ENCODE measurements at regions not wholly inside any gene's neighbourhood (a gene's known extent, or its start where the extent isn't known, plus 50 kb on each side); places are given as distances from the start of the nearest gene placed in this dataset.

DNA sequence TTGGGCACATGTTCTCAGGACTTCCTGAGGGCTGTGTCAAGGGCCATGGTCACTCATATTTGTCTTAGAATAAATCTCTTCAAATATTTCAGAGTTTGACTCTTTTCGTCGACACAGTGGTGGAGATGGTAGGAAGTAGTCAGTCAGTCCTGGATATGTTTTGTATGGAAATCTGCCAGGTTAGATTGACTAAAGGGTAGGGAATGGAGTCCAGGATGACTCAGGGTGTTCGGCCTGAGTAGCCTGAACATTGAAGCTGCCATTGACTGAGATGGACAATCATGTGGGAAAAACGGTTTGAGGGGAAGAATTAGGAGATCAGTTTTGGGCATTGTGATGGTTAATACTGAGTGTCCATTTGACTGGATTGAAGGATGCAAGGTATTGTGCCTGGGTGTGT lies 177.1 kb upstream of the CENPE start:
- H3K4me1 ChIP-seq: no peaks in the 10 kb centered on the region
- TF ChIP-seq, protein P1, sequence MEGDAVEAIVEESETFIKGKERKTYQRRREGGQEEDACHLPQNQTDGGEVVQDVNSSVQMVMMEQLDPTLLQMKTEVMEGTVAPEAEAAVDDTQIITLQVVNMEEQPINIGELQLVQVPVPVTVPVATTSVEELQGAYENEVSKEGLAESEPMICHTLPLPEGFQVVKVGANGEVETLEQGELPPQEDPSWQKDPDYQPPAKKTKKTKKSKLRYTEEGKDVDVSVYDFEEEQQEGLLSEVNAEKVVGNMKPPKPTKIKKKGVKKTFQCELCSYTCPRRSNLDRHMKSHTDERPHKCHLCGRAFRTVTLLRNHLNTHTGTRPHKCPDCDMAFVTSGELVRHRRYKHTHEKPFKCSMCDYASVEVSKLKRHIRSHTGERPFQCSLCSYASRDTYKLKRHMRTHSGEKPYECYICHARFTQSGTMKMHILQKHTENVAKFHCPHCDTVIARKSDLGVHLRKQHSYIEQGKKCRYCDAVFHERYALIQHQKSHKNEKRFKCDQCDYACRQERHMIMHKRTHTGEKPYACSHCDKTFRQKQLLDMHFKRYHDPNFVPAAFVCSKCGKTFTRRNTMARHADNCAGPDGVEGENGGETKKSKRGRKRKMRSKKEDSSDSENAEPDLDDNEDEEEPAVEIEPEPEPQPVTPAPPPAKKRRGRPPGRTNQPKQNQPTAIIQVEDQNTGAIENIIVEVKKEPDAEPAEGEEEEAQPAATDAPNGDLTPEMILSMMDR (IDR thresholded peaks at IDR 0.05): no peak
- TF ChIP-seq POLR2AphosphoS5 (IDR thresholded peaks at IDR 0.05; ENCODE audit: insufficient read depth in 1 of 2, low read depth in 1 of 2) (no peak), POLR2A (IDR thresholded peaks at IDR 0.05) (no peak)

DNA sequence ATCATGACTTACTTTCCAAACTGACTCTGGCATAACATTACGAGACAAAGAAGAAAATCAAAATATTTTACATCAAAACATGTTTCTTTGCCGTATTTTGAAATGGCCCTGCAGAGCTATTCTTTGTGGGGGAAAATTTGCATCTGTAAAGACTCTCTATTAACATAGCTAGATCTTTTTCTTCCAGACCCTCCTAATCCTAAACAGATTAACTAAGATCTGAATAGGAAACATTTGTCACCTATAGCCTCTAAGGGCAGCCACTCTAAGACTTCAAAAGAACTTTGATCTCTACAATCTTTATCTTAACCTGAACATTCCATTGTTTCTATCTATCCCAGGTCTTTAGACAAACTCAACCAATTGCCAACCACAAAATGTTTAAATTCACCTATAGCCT lies 176.6 kb upstream of the CENPE start:
- Histone ChIP-seq H3K27me3 (no peaks in the 10 kb centered on the region), H3K27ac (no peak overlapping the region), H3K4me1 (no peaks in the 10 kb centered on the region), H3K36me3 (no peaks in the 10 kb centered on the region), H3K4me3 (no peak overlapping the region), H3K9me3 (no peaks in the 10 kb centered on the region)
- TF ChIP-seq, protein P1 (IDR thresholded peaks at IDR 0.05): no peak
- TF ChIP-seq POLR2AphosphoS5 (IDR thresholded peaks at IDR 0.05; ENCODE audit: insufficient read depth in 1 of 2, low read depth in 1 of 2) (no peak), POLR2A (IDR thresholded peaks at IDR 0.05) (no peak)
- intact Hi-C loops (cut with DNase I): no loop called here
- no peak for DNase-seq (ENCODE audit: extremely low spot score in 2 of 2)

More for the DNA sequence above, 177.1 kb upstream of the CENPE start:
- H3K9me3 ChIP-seq: no peaks in the 10 kb centered on the region
- no peak for DNase-seq (ENCODE audit: extremely low spot score in 2 of 2)
- intact Hi-C loops (cut with DNase I): no loop called here
- no peak overlapping the region for H3K4me3 ChIP-seq
- H3K36me3 ChIP-seq: no peaks in the 10 kb centered on the region
- H3K27me3 ChIP-seq: no peaks in the 10 kb centered on the region
- H3K27ac ChIP-seq: no peak overlapping the region

DNA sequence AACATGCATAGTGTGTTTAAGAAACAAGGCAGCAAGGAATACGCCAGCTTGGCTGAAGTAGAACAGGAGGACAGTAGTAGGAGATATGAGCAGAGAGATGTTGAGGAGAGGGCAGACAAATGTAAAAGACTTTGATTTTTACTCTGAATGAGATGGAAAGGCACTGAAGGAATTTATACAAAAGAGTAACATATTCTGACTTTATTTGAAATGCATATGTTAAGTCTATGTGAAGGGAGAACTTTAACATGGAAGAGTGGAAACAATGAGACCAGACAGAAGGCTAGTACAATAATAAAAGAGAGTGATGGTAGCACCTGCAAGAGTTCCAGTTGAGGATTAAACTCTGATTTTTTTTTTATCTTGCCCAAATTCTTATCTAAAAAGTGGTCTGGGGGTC lies 176.2 kb upstream of the CENPE start:
- Histone ChIP-seq H3K4me1 (no peaks in the 10 kb centered on the region), H3K9me3 (no peaks in the 10 kb centered on the region), H3K27ac (no peak overlapping the region), H3K36me3 (no peaks in the 10 kb centered on the region), H3K27me3 (no peaks in the 10 kb centered on the region), H3K4me3 (no peak overlapping the region)
- intact Hi-C loops (cut with DNase I): no loop called here
- DNase-seq (ENCODE audit: extremely low spot score in 2 of 2): no peak
- no peak for TF ChIP-seq POLR2A (IDR thresholded peaks at IDR 0.05)
- TF ChIP-seq POLR2AphosphoS5 (IDR thresholded peaks at IDR 0.05; ENCODE audit: insufficient read depth in 1 of 2, low read depth in 1 of 2): no peak
- TF ChIP-seq, protein P1 (IDR thresholded peaks at IDR 0.05): no peak

DNA sequence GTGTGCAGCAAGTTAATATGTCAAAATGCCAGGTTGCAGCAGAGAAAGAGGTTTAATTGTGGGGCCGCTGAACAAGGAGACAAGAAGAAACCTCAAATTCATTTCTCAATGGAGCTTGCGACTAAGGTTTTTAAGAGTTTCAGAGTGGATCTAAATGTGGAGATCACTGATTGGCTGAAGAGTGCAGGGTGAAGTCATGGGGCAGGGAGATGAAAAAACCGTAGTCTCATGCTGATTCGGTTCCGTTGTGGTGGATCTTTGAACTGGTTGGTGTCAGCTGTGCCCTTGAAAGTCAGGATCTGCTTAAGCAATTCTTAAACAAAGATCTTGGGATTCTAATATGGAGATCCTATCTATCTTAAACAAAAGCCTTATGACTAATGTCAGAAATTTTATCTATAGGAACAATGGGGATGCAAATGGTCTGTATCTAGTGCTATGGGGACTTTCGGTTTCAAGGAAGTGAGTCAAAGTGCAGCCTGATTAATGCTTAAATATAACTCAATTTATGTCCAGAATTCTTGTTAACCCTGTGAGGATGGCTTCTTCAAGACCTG lies 173.9 kb upstream of the CENPE start:
- intact Hi-C loops (cut with DNase I): no loop called here
- no peak for DNase-seq (ENCODE audit: extremely low spot score in 2 of 2)
- no peaks in the 10 kb centered on the region for H3K4me1 ChIP-seq
- H3K27me3 ChIP-seq: no peaks in the 10 kb centered on the region
- H3K4me3 ChIP-seq: no peak overlapping the region
- H3K27ac ChIP-seq: no peak overlapping the region
- H3K9me3 ChIP-seq: no peaks in the 10 kb centered on the region
- TF ChIP-seq, protein P1 (IDR thresholded peaks at IDR 0.05): no peak
- TF ChIP-seq POLR2A (IDR thresholded peaks at IDR 0.05) (no peak), POLR2AphosphoS5 (IDR thresholded peaks at IDR 0.05; ENCODE audit: insufficient read depth in 1 of 2, low read depth in 1 of 2) (no peak)
- H3K36me3 ChIP-seq: no peaks in the 10 kb centered on the region

DNA sequence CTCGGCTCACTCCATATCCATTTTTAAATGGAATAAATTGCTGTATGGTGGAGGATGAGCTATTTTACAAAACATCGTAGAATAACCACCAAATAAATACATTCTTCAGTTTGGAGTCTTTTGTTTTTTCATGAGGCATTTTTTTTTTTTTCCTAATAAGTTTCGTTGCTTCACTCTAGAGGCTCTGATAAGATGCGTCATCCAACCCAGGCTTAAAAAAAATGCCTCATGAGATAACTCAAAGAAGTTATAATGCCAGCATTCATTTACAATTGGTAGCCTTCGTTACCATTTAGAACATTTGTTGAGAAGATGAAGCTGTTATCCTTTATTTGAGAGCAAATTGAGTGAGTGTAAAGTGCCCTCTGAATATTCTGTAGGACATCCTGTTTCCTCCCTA lies 172.2 kb upstream of the CENPE start:
- intact Hi-C loops (cut with DNase I): no loop called here
- no peaks in the 10 kb centered on the region for H3K4me1 ChIP-seq
- TF ChIP-seq, protein P1 (IDR thresholded peaks at IDR 0.05): no peak
- TF ChIP-seq POLR2A (IDR thresholded peaks at IDR 0.05) (no peak), POLR2AphosphoS5 (IDR thresholded peaks at IDR 0.05; ENCODE audit: insufficient read depth in 1 of 2, low read depth in 1 of 2) (no peak)
- no peak overlapping the region for H3K4me3 ChIP-seq
- H3K9me3 ChIP-seq: no peaks in the 10 kb centered on the region
- H3K27me3 ChIP-seq: no peaks in the 10 kb centered on the region
- H3K36me3 ChIP-seq: no peaks in the 10 kb centered on the region
- H3K27ac ChIP-seq: no peak overlapping the region
- DNase-seq (ENCODE audit: extremely low spot score in 2 of 2): no peak
